ENCODE measurements at regions not wholly inside any gene's neighbourhood (a gene's known extent, or its start where the extent isn't known, plus 50 kb on each side); places are given as distances from the start of the nearest gene placed in this dataset.

DNA sequence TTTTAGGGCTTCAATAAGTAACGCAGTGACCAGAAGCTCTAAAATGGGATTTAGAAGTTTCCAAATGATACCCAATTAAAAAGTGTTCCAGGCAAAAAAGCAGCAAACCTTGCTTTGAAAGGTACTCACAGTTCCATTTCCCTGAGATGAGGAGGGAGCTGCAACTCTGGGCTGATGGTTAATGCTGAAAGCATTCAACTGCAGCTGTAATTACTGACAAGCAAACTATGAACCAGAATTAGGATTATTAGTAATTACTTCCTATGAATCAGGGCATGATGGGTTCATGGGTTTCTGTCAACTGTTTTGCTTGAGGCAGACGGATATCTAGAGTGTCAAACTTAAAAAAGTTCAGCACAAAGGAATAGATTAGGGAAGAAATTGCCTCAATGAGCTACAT, 357.4 kb downstream of the STIM2 start:
- no peak for TF ChIP-seq EZH2phosphoT487 (IDR thresholded peaks at IDR 0.05; ENCODE audit: borderline replicate concordance, low read length)
- TF ChIP-seq, protein P1, sequence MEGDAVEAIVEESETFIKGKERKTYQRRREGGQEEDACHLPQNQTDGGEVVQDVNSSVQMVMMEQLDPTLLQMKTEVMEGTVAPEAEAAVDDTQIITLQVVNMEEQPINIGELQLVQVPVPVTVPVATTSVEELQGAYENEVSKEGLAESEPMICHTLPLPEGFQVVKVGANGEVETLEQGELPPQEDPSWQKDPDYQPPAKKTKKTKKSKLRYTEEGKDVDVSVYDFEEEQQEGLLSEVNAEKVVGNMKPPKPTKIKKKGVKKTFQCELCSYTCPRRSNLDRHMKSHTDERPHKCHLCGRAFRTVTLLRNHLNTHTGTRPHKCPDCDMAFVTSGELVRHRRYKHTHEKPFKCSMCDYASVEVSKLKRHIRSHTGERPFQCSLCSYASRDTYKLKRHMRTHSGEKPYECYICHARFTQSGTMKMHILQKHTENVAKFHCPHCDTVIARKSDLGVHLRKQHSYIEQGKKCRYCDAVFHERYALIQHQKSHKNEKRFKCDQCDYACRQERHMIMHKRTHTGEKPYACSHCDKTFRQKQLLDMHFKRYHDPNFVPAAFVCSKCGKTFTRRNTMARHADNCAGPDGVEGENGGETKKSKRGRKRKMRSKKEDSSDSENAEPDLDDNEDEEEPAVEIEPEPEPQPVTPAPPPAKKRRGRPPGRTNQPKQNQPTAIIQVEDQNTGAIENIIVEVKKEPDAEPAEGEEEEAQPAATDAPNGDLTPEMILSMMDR (IDR thresholded peaks at IDR 0.05; ENCODE audit: low read depth, low read length, poor library complexity, severe bottlenecking), result no peak
- Histone ChIP-seq H3K4me2 (ENCODE audit: low read length) (no peak overlapping the region), H3K9me3 (ENCODE audit: control insufficient read depth, insufficient read depth, low read length) (no peaks in the 10 kb centered on the region), H3F3A (ENCODE audit: control insufficient read depth, insufficient read depth) (no peaks in the 10 kb centered on the region), H4K20me1 (ENCODE audit: control insufficient read depth, insufficient read depth, low read depth, low read length) (no peaks in the 10 kb centered on the region), H3K27me3 (ENCODE audit: control insufficient read depth, low read length) (no peaks in the 10 kb centered on the region), H3K4me3 (ENCODE audit: low read length) (no peak overlapping the region), H3K9me2 (replicated peaks; ENCODE audit: control insufficient read depth, low read length) (no peaks in the 10 kb centered on the region), H3K4me1 (ENCODE audit: control insufficient read depth, low read length) (no peaks in the 10 kb centered on the region), H3K27ac (ENCODE audit: low read depth, low read length) (no peak overlapping the region), H3K79me2 (ENCODE audit: control insufficient read depth, low read length) (no peaks in the 10 kb centered on the region), H3K36me3 (ENCODE audit: control insufficient read depth, low read length) (no peaks in the 10 kb centered on the region)

DNA sequence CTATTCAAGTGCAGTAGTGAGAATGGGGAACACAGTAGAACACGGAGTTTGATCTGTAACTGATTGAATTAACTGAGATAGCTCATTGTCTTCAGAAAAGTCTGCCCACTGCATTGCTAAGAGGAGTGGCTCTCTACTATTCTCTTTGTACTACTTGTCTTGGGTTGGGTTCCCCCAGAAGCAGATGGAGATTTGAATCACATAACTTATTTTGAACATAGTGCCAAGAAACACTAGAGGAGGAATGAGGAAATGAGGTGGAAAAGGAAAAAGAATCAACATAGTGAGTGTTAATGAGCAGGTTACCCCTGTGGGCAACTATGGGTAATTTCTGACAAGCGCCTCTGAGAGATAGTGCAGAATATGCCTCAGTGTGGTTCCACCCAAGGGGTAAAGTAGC, 362.7 kb downstream of the STIM2 start:
- no peaks in the 10 kb centered on the region for H3K9me3 ChIP-seq (ENCODE audit: control insufficient read depth, insufficient read depth, low read length)
- H3K9me2 ChIP-seq (replicated peaks; ENCODE audit: control insufficient read depth, low read length), result no peaks in the 10 kb centered on the region
- H3F3A ChIP-seq (ENCODE audit: control insufficient read depth, insufficient read depth), result no peaks in the 10 kb centered on the region
- H3K79me2 ChIP-seq (ENCODE audit: control insufficient read depth, low read length), result no peaks in the 10 kb centered on the region
- no peaks in the 10 kb centered on the region for H4K20me1 ChIP-seq (ENCODE audit: control insufficient read depth, insufficient read depth, low read depth, low read length)
- H3K4me3 ChIP-seq (ENCODE audit: low read length), result no peak overlapping the region
- no peaks in the 10 kb centered on the region for H3K36me3 ChIP-seq (ENCODE audit: control insufficient read depth, low read length)
- no peak overlapping the region for H3K27ac ChIP-seq (ENCODE audit: low read depth, low read length)
- H3K27me3 ChIP-seq (ENCODE audit: control insufficient read depth, low read length), result no peaks in the 10 kb centered on the region
- TF ChIP-seq EZH2phosphoT487 (IDR thresholded peaks at IDR 0.05; ENCODE audit: borderline replicate concordance, low read length), result no peak
- TF ChIP-seq, protein P1 (IDR thresholded peaks at IDR 0.05; ENCODE audit: low read depth, low read length, poor library complexity, severe bottlenecking), result no peak
- H3K4me1 ChIP-seq (ENCODE audit: control insufficient read depth, low read length), result no peaks in the 10 kb centered on the region
- H3K4me2 ChIP-seq (ENCODE audit: low read length), result no peak overlapping the region

DNA sequence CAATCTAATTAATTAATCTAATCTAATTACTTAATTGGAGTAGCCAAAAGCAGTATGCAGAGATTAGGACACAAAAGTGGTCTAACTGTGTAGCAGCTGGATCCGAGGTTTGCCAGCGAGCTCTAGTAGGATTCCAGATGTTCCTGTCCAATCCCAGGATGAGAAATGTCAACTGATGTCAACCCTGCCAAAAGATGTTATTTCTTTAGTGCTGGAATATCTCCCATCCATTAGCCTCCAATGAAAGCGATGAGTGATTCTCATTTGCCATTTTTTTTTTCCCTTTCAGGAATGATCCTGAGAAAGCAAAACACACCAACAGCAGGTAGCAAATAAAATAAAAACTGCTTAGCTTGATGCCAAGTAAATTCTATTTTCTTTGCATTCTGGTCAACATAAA, 372.9 kb downstream of the STIM2 start:
- no peak overlapping the region for H3K4me3 ChIP-seq (ENCODE audit: low read length)
- H3K36me3 ChIP-seq (ENCODE audit: control insufficient read depth, low read length), result no peaks in the 10 kb centered on the region
- H3K27ac ChIP-seq (ENCODE audit: low read depth, low read length), result no peak overlapping the region
- H3K4me2 ChIP-seq (ENCODE audit: low read length), result no peak overlapping the region
- H3K79me2 ChIP-seq (ENCODE audit: control insufficient read depth, low read length), result no peaks in the 10 kb centered on the region
- H3K9me2 ChIP-seq (replicated peaks; ENCODE audit: control insufficient read depth, low read length), result no peaks in the 10 kb centered on the region
- H3K4me1 ChIP-seq (ENCODE audit: control insufficient read depth, low read length), result no peaks in the 10 kb centered on the region
- TF ChIP-seq, protein P1 (IDR thresholded peaks at IDR 0.05; ENCODE audit: low read depth, low read length, poor library complexity, severe bottlenecking), result no peak
- TF ChIP-seq EZH2phosphoT487 (IDR thresholded peaks at IDR 0.05; ENCODE audit: borderline replicate concordance, low read length), result no peak
- no peaks in the 10 kb centered on the region for H3K9me3 ChIP-seq (ENCODE audit: control insufficient read depth, insufficient read depth, low read length)
- no peaks in the 10 kb centered on the region for H3K27me3 ChIP-seq (ENCODE audit: control insufficient read depth, low read length)
- no peaks in the 10 kb centered on the region for H3F3A ChIP-seq (ENCODE audit: control insufficient read depth, insufficient read depth)
- H4K20me1 ChIP-seq (ENCODE audit: control insufficient read depth, insufficient read depth, low read depth, low read length), result no peaks in the 10 kb centered on the region

Measured in DOHH2 (cell line).